Adrenal gland (tissue), 5 donors: ENCODE measurements at regions not wholly inside any gene's neighbourhood (a gene's known extent, or its start where the extent isn't known, plus 50 kb on each side); places are given as distances from the start of the nearest gene placed in this dataset.

Source experiments
- CTCF ChIP-seq, 6 experiments: fragments of 450-650 bp in 4 of 6; fragments of 200-600 bp in 2 of 6; sonication (generic) in 1 of 6; IDR thresholded peaks; 1 replicate in 5 of 6; 2 replicates in 1 of 6; pipeline versions ENCODE4 v1.5.1 to v1.8.0; 2016 to 2021; ENCODE audit warnings: antibody characterized with exemption in 6 of 6, mild to moderate bottlenecking in 2 of 6, moderate library complexity in 1 of 6
- POLR2A ChIP-seq, 2 donors: fragments of 450-650 bp; IDR thresholded peaks; one replicate each; pipeline ENCODE4 v1.6.1; 2017; ENCODE audit warnings: antibody characterized with exemption in 2 of 2, mild to moderate bottlenecking in 2 of 2, moderate library complexity in 1 of 2
- donor health status: DM: no; HTN: no; CAD: no.

- no peak for TF ChIP-seq POLR2A (IDR thresholded peaks at IDR 0.05)
- TF ChIP-seq CTCF (IDR thresholded peaks at IDR 0.05): no peak
Observed at GRCh38 chr1:108064255-108064654, 99.3 kb upstream of the VAV3 start.
